Effector memory CD8-positive, alpha-beta T cell (primary cell): ENCODE measurements at regions not wholly inside any gene's neighbourhood (a gene's known extent, or its start where the extent isn't known, plus 50 kb on each side); places are given as distances from the start of the nearest gene placed in this dataset.

ENCODE experiments used
- ATAC-seq: fragments of 150-1000 bp; cut with Tn5 transposase; replicated peaks from 2 replicates; pipeline ENCODE4 v1.10.0; 2021; ENCODE audit warnings: mild to moderate bottlenecking, moderate library complexity
- DNase-seq, 3 experiments: peaks; one replicate each; pipeline ENCODE4 v3.0.0; 2021
- H3K27ac Mint-ChIP-seq, 2 donors: one replicate each; pipeline ENCODE4 v1.8.0; 2022; ENCODE audit warnings: mild to moderate bottlenecking in 2 of 2, mixed read lengths in 2 of 2, moderate library complexity in 2 of 2
- H3K27me3 Mint-ChIP-seq, 2 donors: one replicate each; pipeline ENCODE4 v1.8.0; 2022; ENCODE audit warnings: mixed read lengths in 2 of 2
- H3K36me3 Mint-ChIP-seq: one replicate; pipeline ENCODE4 v1.8.0; 2022; ENCODE audit warnings: mild to moderate bottlenecking, moderate library complexity, mixed read lengths; ENCODE audit not compliant: insufficient read depth
- H3K4me1 Mint-ChIP-seq, 2 donors: one replicate each; pipeline ENCODE4 v1.8.0; 2022; ENCODE audit warnings: low read depth in 2 of 2, mixed read lengths in 2 of 2
- H3K4me3 Mint-ChIP-seq, 2 donors: one replicate each; pipeline ENCODE4 v1.8.0; 2022; ENCODE audit warnings: mild to moderate bottlenecking in 2 of 2, mixed read lengths in 2 of 2, moderate library complexity in 2 of 2
- H3K9me3 Mint-ChIP-seq, 2 donors: one replicate each; pipeline ENCODE4 v1.8.0; 2022; ENCODE audit warnings: mixed read lengths in 2 of 2

GRCh38 chr6:82570083-82570482 lies 206.5 kb downstream of the TPBG start:
- DNase-seq (no peak), ATAC-seq (no peak)
- Mint-ChIP-seq H3K9me3 (peaks cover 0 to 1% of the 10 kb centered on the region in 2 donors), H3K27ac (no peak overlapping the region), H3K4me1 (no peaks in the 10 kb centered on the region), H3K36me3 (no peaks in the 10 kb centered on the region), H3K27me3 (peaks cover 0 to 7% of the 10 kb centered on the region in 2 donors), H3K4me3 (no peak overlapping the region)

- no peak for ATAC-seq
- Mint-ChIP-seq H3K27me3 (peaks cover 0 to 7% of the 10 kb centered on the region in 2 donors), H3K4me3 (no peak overlapping the region), H3K4me1 (no peaks in the 10 kb centered on the region), H3K9me3 (peaks cover 0 to 4% of the 10 kb centered on the region in 2 donors), H3K36me3 (no peaks in the 10 kb centered on the region), H3K27ac (no peak overlapping the region)
- DNase-seq = no peak
These were observed 207.8 kb downstream of the TPBG start for GRCh38 chr6:82571455-82571854.

- ATAC-seq = no peak
- Mint-ChIP-seq H3K36me3 (no peaks in the 10 kb centered on the region), H3K4me1 (no peaks in the 10 kb centered on the region), H3K9me3 (peaks cover 0 to 4% of the 10 kb centered on the region in 2 donors), H3K27me3 (peaks cover 0 to 7% of the 10 kb centered on the region in 2 donors), H3K27ac (no peak overlapping the region), H3K4me3 (no peak overlapping the region)
- no peak for DNase-seq
These were observed 209.8 kb downstream of the TPBG start for GRCh38 chr6:82573254-82573972.

- H3K4me1 Mint-ChIP-seq = no peaks in the 10 kb centered on the region
- no peak overlapping the region for H3K27ac Mint-ChIP-seq
- peaks cover 0 to 4% of the 10 kb centered on the region in 2 donors for H3K9me3 Mint-ChIP-seq
- ATAC-seq = no peak
- no peak overlapping the region for H3K4me3 Mint-ChIP-seq
- DNase-seq = no peak
- H3K36me3 Mint-ChIP-seq = no peaks in the 10 kb centered on the region
- H3K27me3 Mint-ChIP-seq = peaks cover 0 to 14% of the 10 kb centered on the region in 2 donors
These were observed 212.7 kb downstream of the TPBG start for GRCh38 chr6:82576284-82576683.

GRCh38 chr6:82584194-82584695 lies 220.6 kb downstream of the TPBG start:
- Mint-ChIP-seq H3K27ac (no peak overlapping the region), H3K27me3 (peaks cover 11 to 37% of the 10 kb centered on the region in 2 donors), H3K36me3 (no peaks in the 10 kb centered on the region), H3K4me1 (no peaks in the 10 kb centered on the region), H3K9me3 (peaks cover 0 to 2% of the 10 kb centered on the region in 2 donors), H3K4me3 (no peak overlapping the region)
- ATAC-seq (no peak), DNase-seq (no peak)

- ATAC-seq = no peak
These were observed 221.2 kb downstream of the TPBG start for GRCh38 chr6:82584856-82585255.

GRCh38 chr6:82588020-82588419 lies 224.4 kb downstream of the TPBG start:
- DNase-seq (no peak), ATAC-seq (no peak)
- Mint-ChIP-seq H3K9me3 (peaks cover 0 to 2% of the 10 kb centered on the region in 2 donors), H3K4me1 (no peaks in the 10 kb centered on the region), H3K4me3 (no peak overlapping the region), H3K36me3 (no peaks in the 10 kb centered on the region), H3K27me3 (peaks cover 11 to 28% of the 10 kb centered on the region in 2 donors), H3K27ac (no peak overlapping the region)

More at GRCh38 chr6:82584856-82585255, 221.2 kb downstream of the TPBG start:
- no peak for DNase-seq
- H3K9me3 Mint-ChIP-seq = peaks cover 0 to 2% of the 10 kb centered on the region in 2 donors
- no peaks in the 10 kb centered on the region for H3K36me3 Mint-ChIP-seq
- no peaks in the 10 kb centered on the region for H3K4me1 Mint-ChIP-seq
- H3K27me3 Mint-ChIP-seq = peaks cover 11 to 37% of the 10 kb centered on the region in 2 donors
- no peak overlapping the region for H3K4me3 Mint-ChIP-seq
- H3K27ac Mint-ChIP-seq = no peak overlapping the region

- H3K36me3 Mint-ChIP-seq = no peaks in the 10 kb centered on the region
- peaks cover 0 to under 1% of the 10 kb centered on the region in 2 donors for H3K9me3 Mint-ChIP-seq
- H3K27ac Mint-ChIP-seq = no peak overlapping the region
- no peaks in the 10 kb centered on the region for H3K4me1 Mint-ChIP-seq
- H3K4me3 Mint-ChIP-seq = no peak overlapping the region
- DNase-seq (no peak), ATAC-seq (no peak)
- peaks cover 3 to 23% of the 10 kb centered on the region in 2 donors for H3K27me3 Mint-ChIP-seq
These were observed 225.3 kb downstream of the TPBG start for GRCh38 chr6:82588859-82589412.

- Mint-ChIP-seq H3K36me3 (no peaks in the 10 kb centered on the region), H3K4me1 (no peaks in the 10 kb centered on the region), H3K27me3 (peaks cover 0 to 15% of the 10 kb centered on the region in 2 donors), H3K4me3 (no peak overlapping the region), H3K9me3 (no peaks in the 10 kb centered on the region), H3K27ac (no peak overlapping the region)
- no peak for DNase-seq
- ATAC-seq = peak; percentile 21
These were observed 226.0 kb downstream of the TPBG start for GRCh38 chr6:82589509-82590206.

GRCh38 chr6:82597201-82597600 lies 233.6 kb downstream of the TPBG start:
- Mint-ChIP-seq H3K4me1 (peaks cover 0 to 3% of the 10 kb centered on the region in 2 donors), H3K27ac (no peak overlapping the region)

GRCh38 chr6:82602776-82603175 lies 239.2 kb downstream of the TPBG start:
- Mint-ChIP-seq H3K36me3 (no peaks in the 10 kb centered on the region), H3K4me3 (no peak overlapping the region), H3K4me1 (no peaks in the 10 kb centered on the region), H3K9me3 (peaks cover 0 to 4% of the 10 kb centered on the region in 2 donors), H3K27ac (no peak overlapping the region), H3K27me3 (peaks cover 0 to 12% of the 10 kb centered on the region in 2 donors)
- ATAC-seq (no peak), DNase-seq (no peak)

More at GRCh38 chr6:82597201-82597600, 233.6 kb downstream of the TPBG start:
- peaks cover 0 to 3% of the 10 kb centered on the region in 2 donors for H3K9me3 Mint-ChIP-seq
- H3K4me3 Mint-ChIP-seq = no peak overlapping the region
- ATAC-seq (no peak), DNase-seq (no peak)
- H3K27me3 Mint-ChIP-seq = peaks cover 7 to 9% of the 10 kb centered on the region in 2 donors
- no peaks in the 10 kb centered on the region for H3K36me3 Mint-ChIP-seq

GRCh38 chr6:82603871-82604270 lies 240.3 kb downstream of the TPBG start:
- H3K36me3 Mint-ChIP-seq = no peaks in the 10 kb centered on the region
- no peak for DNase-seq
- H3K4me1 Mint-ChIP-seq = no peaks in the 10 kb centered on the region
- ATAC-seq = no peak
- H3K27me3 Mint-ChIP-seq = peaks cover 0 to 12% of the 10 kb centered on the region in 2 donors
- H3K4me3 Mint-ChIP-seq = no peak overlapping the region
- peaks cover 0 to 4% of the 10 kb centered on the region in 2 donors for H3K9me3 Mint-ChIP-seq
- H3K27ac Mint-ChIP-seq = no peak overlapping the region

GRCh38 chr6:82607998-82608725 lies 244.5 kb downstream of the TPBG start:
- no peaks in the 10 kb centered on the region for H3K4me1 Mint-ChIP-seq
- DNase-seq = no peak
- H3K27me3 Mint-ChIP-seq = peaks cover 5 to 14% of the 10 kb centered on the region in 2 donors
- H3K9me3 Mint-ChIP-seq = peaks cover 0 to 4% of the 10 kb centered on the region in 2 donors
- no peak overlapping the region for H3K4me3 Mint-ChIP-seq
- no peaks in the 10 kb centered on the region for H3K36me3 Mint-ChIP-seq
- ATAC-seq = no peak
- no peak overlapping the region for H3K27ac Mint-ChIP-seq
